OCI-LY7 (cell line): ENCODE measurements at regions not wholly inside any gene's neighbourhood (a gene's known extent, or its start where the extent isn't known, plus 50 kb on each side); places are given as distances from the start of the nearest gene placed in this dataset.

ENCODE experiments used
- CTCF ChIP-seq: fragments of 200-600 bp; sonication (generic); conservative IDR thresholded peaks from 2 replicates; pipeline ENCODE4 v1.5.1; 2014; ENCODE audit warnings: mild to moderate bottlenecking, antibody characterized with exemption, low read length, moderate library complexity, mixed read lengths
- EZH2phosphoT487 ChIP-seq: fragments of 200-600 bp; sonication (generic); IDR thresholded peaks from 2 replicates; pipeline ENCODE4 v1.6.1; 2018; ENCODE audit warnings: low read depth, borderline replicate concordance, mild to moderate bottlenecking, mixed run types, antibody characterized with exemption, low read length, moderate library complexity, mixed read lengths

- TF ChIP-seq CTCF, result no peak
- TF ChIP-seq EZH2phosphoT487, result no peak
Observed at GRCh38 chr2:196538189-196538588, 101.3 kb upstream of the CCDC150 start.
